DMS 273 (cell line): ENCODE measurements at regions not wholly inside any gene's neighbourhood (a gene's known extent, or its start where the extent isn't known, plus 50 kb on each side); places are given as distances from the start of the nearest gene placed in this dataset.

Experiments
- DNase-seq: peaks from one replicate; lab custom pipeline; 2025; ENCODE audit not compliant: unreplicated experiment; lab: John Stamatoyannopoulos, UW

- no peak for DNase-seq
These were observed 1825.1 kb upstream of the IGFBP7 start for GRCh38 chr4:58935332-58935731.

GRCh38 chr4:58936436-58936835 lies 1826.3 kb upstream of the IGFBP7 start:
- DNase-seq, result no peak

GRCh38 chr4:58940167-58940566 lies 1830.0 kb upstream of the IGFBP7 start:
- DNase-seq, result no peak

GRCh38 chr4:58941286-58941685 lies 1831.1 kb upstream of the IGFBP7 start:
- DNase-seq, result no peak

- no peak for DNase-seq
These were observed 1843.4 kb upstream of the IGFBP7 start for GRCh38 chr4:58953575-58953974.

GRCh38 chr4:58957711-58958110 lies 1847.5 kb upstream of the IGFBP7 start:
- DNase-seq, result no peak

GRCh38 chr4:58961283-58961682 lies 1851.1 kb upstream of the IGFBP7 start:
- no peak for DNase-seq

GRCh38 chr4:58961925-58962324 lies 1851.7 kb upstream of the IGFBP7 start:
- no peak for DNase-seq

- DNase-seq, result no peak
These were observed 1852.2 kb upstream of the IGFBP7 start for GRCh38 chr4:58962424-58962823.

GRCh38 chr4:58981828-58982227 lies 1871.6 kb upstream of the IGFBP7 start:
- DNase-seq, result no peak

- DNase-seq, result no peak
These were observed 1873.7 kb upstream of the IGFBP7 start for GRCh38 chr4:58983887-58984286.

- no peak for DNase-seq
These were observed 1892.0 kb upstream of the IGFBP7 start for GRCh38 chr4:59002148-59002547.

- DNase-seq, result no peak
These were observed 1914.1 kb upstream of the IGFBP7 start for GRCh38 chr4:59024257-59024656.

GRCh38 chr4:59037812-59038211 lies 1927.6 kb upstream of the IGFBP7 start:
- no peak for DNase-seq

- DNase-seq, result no peak
These were observed 1928.9 kb upstream of the IGFBP7 start for GRCh38 chr4:59039046-59039445.

- no peak for DNase-seq
These were observed 1934.2 kb upstream of the IGFBP7 start for GRCh38 chr4:59044286-59044900.

GRCh38 chr4:59054086-59054485 lies 1943.9 kb upstream of the IGFBP7 start:
- no peak for DNase-seq

- DNase-seq, result no peak
These were observed 1947.6 kb upstream of the IGFBP7 start for GRCh38 chr4:59057804-59058203.

GRCh38 chr4:59058543-59058942 lies 1948.4 kb upstream of the IGFBP7 start:
- no peak for DNase-seq

GRCh38 chr4:59060002-59060846 lies 1950.0 kb upstream of the IGFBP7 start:
- no peak for DNase-seq

GRCh38 chr4:59060895-59061294 lies 1950.7 kb upstream of the IGFBP7 start:
- no peak for DNase-seq

GRCh38 chr4:59063015-59063720 lies 1953.0 kb upstream of the IGFBP7 start:
- DNase-seq, result no peak
